ENCODE measurements at regions not wholly inside any gene's neighbourhood (a gene's known extent, or its start where the extent isn't known, plus 50 kb on each side); places are given as distances from the start of the nearest gene placed in this dataset.

GRCh38 chr15:88383354-88383753 is 83.8 kb downstream of the MRPL46 start:
- no peak for TF ChIP-seq CTCF (IDR thresholded peaks at IDR 0.05; ENCODE audit: control insufficient read depth, extremely low read depth, insufficient read depth)
- no peak for DNase-seq (ENCODE audit: low read depth)
- no peak overlapping the region for H3K4me3 ChIP-seq (ENCODE audit: low read depth, low read length)

- no peak for DNase-seq (ENCODE audit: low read depth)
- no peak overlapping the region for H3K4me3 ChIP-seq (ENCODE audit: low read depth, low read length)
- no peak for TF ChIP-seq CTCF (IDR thresholded peaks at IDR 0.05; ENCODE audit: control insufficient read depth, extremely low read depth, insufficient read depth)
Measured at GRCh38 chr15:88382482-88382983, 84.7 kb downstream of the MRPL46 start.

GRCh38 chr15:88378188-88378637 is 89.0 kb downstream of the MRPL46 start:
- H3K4me3 ChIP-seq (ENCODE audit: low read depth, low read length): no peak overlapping the region
- TF ChIP-seq CTCF (IDR thresholded peaks at IDR 0.05; ENCODE audit: control insufficient read depth, extremely low read depth, insufficient read depth): no peak
- DNase-seq (ENCODE audit: low read depth): no peak

- no peak for TF ChIP-seq CTCF (IDR thresholded peaks at IDR 0.05; ENCODE audit: control insufficient read depth, extremely low read depth, insufficient read depth)
- no peak for DNase-seq (ENCODE audit: low read depth)
- H3K4me3 ChIP-seq (ENCODE audit: low read depth, low read length): no peak overlapping the region
Measured at GRCh38 chr15:88377509-88377908, 89.7 kb downstream of the MRPL46 start.

GRCh38 chr15:88376574-88377174 is 90.5 kb downstream of the MRPL46 start:
- no peak overlapping the region for H3K4me3 ChIP-seq (ENCODE audit: low read depth, low read length)
- DNase-seq (ENCODE audit: low read depth): no peak
- no peak for TF ChIP-seq CTCF (IDR thresholded peaks at IDR 0.05; ENCODE audit: control insufficient read depth, extremely low read depth, insufficient read depth)

- H3K4me3 ChIP-seq (ENCODE audit: low read depth, low read length): no peak overlapping the region
- no peak for DNase-seq (ENCODE audit: low read depth)
- TF ChIP-seq CTCF (IDR thresholded peaks at IDR 0.05; ENCODE audit: control insufficient read depth, extremely low read depth, insufficient read depth): no peak
Measured at GRCh38 chr15:88375234-88375927, 91.8 kb downstream of the MRPL46 start.

All from LNCaP clone FGC (cell line).